HepG2 (cell line): ENCODE measurements at regions not wholly inside any gene's neighbourhood (a gene's known extent, or its start where the extent isn't known, plus 50 kb on each side); places are given as distances from the start of the nearest gene placed in this dataset.

Experiments
- ATAC-seq: fragments of 200-7000 bp; cut with Tn5 transposase; 3 replicates; pipeline ENCODE4 v1.9.1; 2020; ENCODE audit warnings: mild to moderate bottlenecking, moderate library complexity
- BruUV-seq: library from RNA; stranded (reverse); fragments of 400-500 nt; replicated peaks from 2 replicates; lab custom pipeline; 2021; lab: Mats Ljungman, UMichigan
- CTCF ChIA-PET: fragments of 300-600 bp; formaldehyde crosslinking; extraction: SDS; loops from one replicate; lab custom pipeline; 2021; ENCODE audit warnings: low total read pairs, inconsistent platforms, low intra/inter-chr PET ratio; lab: Yijun Ruan, JAX
- POLR2A ChIA-PET: fragments of 350-600 bp; sonication (Branson Sonifier 250); formaldehyde crosslinking; loops from one replicate; lab custom pipeline; 2020; ENCODE audit warnings: antibody characterized with exemption, inconsistent platforms; lab: Yijun Ruan, JAX
- DNase-seq: peaks from one replicate; pipeline ENCODE4 v3.0.0-alpha.2; 2015; ENCODE audit warnings: low spot score
- FAIRE-seq: peaks from 3 replicates; lab custom pipeline; 2011; peaks lifted over from hg19 to GRCh38; lab: Jason Lieb, UNC
- H2AFZ ChIP-seq: one replicate; pipeline ENCODE4 v1.6.1; 2011; ENCODE audit warnings: low read length, inconsistent platforms
- H3K27ac ChIP-seq: fragments of 300-600 bp; 3 replicates; pipeline ENCODE4 v1.8.0; 2011; ENCODE audit warnings: mixed run types, mild to moderate bottlenecking, mixed read lengths, low read length, inconsistent platforms; ENCODE audit not compliant: insufficient read depth; ENCODE audit errors: extremely low read length
- H3K27me3 ChIP-seq, 2 experiments: fragments of 200-600 bp in 1 of 2; 2 replicates in 1 of 2; 3 replicates in 1 of 2; pipeline versions ENCODE4 v1.6.0 to v1.8.0; 2011; ENCODE audit warnings: low read length in 2 of 2, mild to moderate bottlenecking in 2 of 2, moderate library complexity in 2 of 2, inconsistent platforms in 1 of 2; ENCODE audit not compliant: insufficient read depth in 2 of 2, control insufficient read depth in 1 of 2
- H3K36me3 ChIP-seq, 2 experiments: fragments of 200-600 bp in 1 of 2; replicated peaks in 1 of 2; 2 replicates in 1 of 2; 3 replicates in 1 of 2; pipeline versions ENCODE4 v1.5.1 to v1.8.0; 2011; ENCODE audit warnings: low read length in 2 of 2, inconsistent platforms in 1 of 2; ENCODE audit not compliant: insufficient read depth in 2 of 2, control insufficient read depth in 1 of 2
- H3K4me1 ChIP-seq: 2 replicates; pipeline ENCODE4 v1.5.1; 2012; ENCODE audit warnings: low read length, inconsistent platforms; ENCODE audit not compliant: insufficient read depth
- H3K4me2 ChIP-seq: 2 replicates; pipeline ENCODE4 v1.6.0; 2011; ENCODE audit warnings: low read depth, low read length, inconsistent platforms
- H3K4me3 ChIP-seq, 3 experiments: fragments of 200-600 bp in 1 of 3; sonication (generic), shearing (Covaris generic) in 1 of 3; replicated peaks in 1 of 3; 2 replicates each; pipeline ENCODE4 v1.5.1; 2011 to 2016; ENCODE audit warnings: low read length in 3 of 3, inconsistent platforms in 2 of 3, low read depth in 2 of 3, mild to moderate bottlenecking in 2 of 3, control low read depth in 1 of 3, mixed read lengths in 1 of 3; ENCODE audit not compliant: insufficient read depth in 1 of 3
- H3K79me2 ChIP-seq: one replicate; pipeline ENCODE4 v1.6.1; 2011; ENCODE audit warnings: low read length, inconsistent platforms; ENCODE audit not compliant: insufficient read depth
- H3K9ac ChIP-seq: 2 replicates; pipeline ENCODE4 v1.6.0; 2011; ENCODE audit warnings: mild to moderate bottlenecking, low read depth, low read length, inconsistent platforms; ENCODE audit not compliant: insufficient read depth
- H3K9me3 ChIP-seq: 2 replicates; pipeline ENCODE4 v1.5.1; 2012; ENCODE audit warnings: mild to moderate bottlenecking, low read length
- H4K20me1 ChIP-seq: 2 replicates; pipeline ENCODE4 v1.6.0; 2011; ENCODE audit warnings: inconsistent platforms, mild to moderate bottlenecking, low read length, moderate library complexity; ENCODE audit not compliant: insufficient read depth
- ARID2 ChIP-seq: sonication (generic); formaldehyde crosslinking; IDR thresholded peaks from 2 replicates; pipeline ENCODE4 v1.8.1; 2022; ENCODE audit warnings: mild to moderate bottlenecking, missing genetic modification reagents, borderline replicate concordance
- HDAC2 ChIP-seq: sonication (generic); formaldehyde crosslinking; IDR thresholded peaks from 2 replicates; pipeline ENCODE4 v1.4.0; 2020; ENCODE audit warnings: missing genetic modification reagents
- HOXA3 ChIP-seq: sonication (generic); formaldehyde crosslinking; IDR thresholded peaks from 2 replicates; pipeline ENCODE4 v1.5.0; 2020; ENCODE audit warnings: missing genetic modification reagents
- KLF11 ChIP-seq: IDR thresholded peaks from 2 replicates; pipeline ENCODE4 v1.6.1; 2016; ENCODE audit warnings: missing compliant biosample characterization
- KLF9 ChIP-seq: IDR thresholded peaks from 2 replicates; pipeline ENCODE4 v1.6.1; 2016; ENCODE audit warnings: low read depth
- TMF1 ChIP-seq: sonication (generic); formaldehyde crosslinking; IDR thresholded peaks from 2 replicates; pipeline ENCODE4 v1.8.1; 2022; ENCODE audit warnings: low read depth, missing genetic modification reagents
- ZFP36 ChIP-seq: fragments of 150-350 bp; IDR thresholded peaks from 2 replicates; pipeline ENCODE4 v1.6.1; 2018; ENCODE audit warnings: borderline replicate concordance, low read length, low read depth; ENCODE audit not compliant: partially characterized antibody
- ZNF326 ChIP-seq: sonication (generic); formaldehyde crosslinking; IDR thresholded peaks from 2 replicates; pipeline ENCODE4 v1.4.0; 2020; ENCODE audit warnings: missing genetic modification reagents, borderline replicate concordance
- ZNF552 ChIP-seq: sonication (generic); formaldehyde crosslinking; IDR thresholded peaks from 2 replicates; pipeline ENCODE4 v1.9.0; 2022; ENCODE audit warnings: missing genetic modification reagents, mild to moderate bottlenecking, borderline replicate concordance
- ZZZ3 ChIP-seq: sonication (generic); formaldehyde crosslinking; IDR thresholded peaks from 2 replicates; pipeline ENCODE4 v1.4.0; 2020; ENCODE audit warnings: missing genetic modification reagents, mild to moderate bottlenecking, borderline replicate concordance
- WGBS: methylation state at CpG from one replicate; pipeline ENCODE4 v1.1.6; 2017; ENCODE audit warnings: low lambda C conversion rate; 5-methylcytosine and 5-hydroxymethylcytosine counted together
- in situ Hi-C: cut with HindIII; loops from 2 replicates; pipeline ENCODE4 v1.10.0; 2017; ENCODE audit warnings: low pct_unique_long_range_greater_than_20kb; ENCODE audit not compliant: extremely low pct_ligation_motif_present
- intact Hi-C: fragments of 100-400 bp; cut with micrococcal nuclease; formaldehyde crosslinking; loops from one replicate; pipeline ENCODE4 v1.10.0; 2022; ENCODE audit not compliant: unreplicated experiment
- TF ChIP-seq, protein P1 (sequence below): sonication (generic); formaldehyde crosslinking; IDR thresholded peaks from 2 replicates; pipeline ENCODE4 v1.4.0; 2020; ENCODE audit warnings: missing genetic modification reagents, low read depth, mild to moderate bottlenecking, borderline replicate concordance
- TF ChIP-seq, protein P2 (sequence below): sonication (generic); formaldehyde crosslinking; IDR thresholded peaks from 2 replicates; pipeline ENCODE4; 2020; ENCODE audit warnings: missing genetic modification reagents, mild to moderate bottlenecking, borderline replicate concordance
- TF ChIP-seq, protein P3 (sequence below): sonication (generic); formaldehyde crosslinking; IDR thresholded peaks from 2 replicates; pipeline ENCODE4 v1.9.0; 2021; ENCODE audit warnings: missing genetic modification reagents, mild to moderate bottlenecking, borderline replicate concordance

DNA sequence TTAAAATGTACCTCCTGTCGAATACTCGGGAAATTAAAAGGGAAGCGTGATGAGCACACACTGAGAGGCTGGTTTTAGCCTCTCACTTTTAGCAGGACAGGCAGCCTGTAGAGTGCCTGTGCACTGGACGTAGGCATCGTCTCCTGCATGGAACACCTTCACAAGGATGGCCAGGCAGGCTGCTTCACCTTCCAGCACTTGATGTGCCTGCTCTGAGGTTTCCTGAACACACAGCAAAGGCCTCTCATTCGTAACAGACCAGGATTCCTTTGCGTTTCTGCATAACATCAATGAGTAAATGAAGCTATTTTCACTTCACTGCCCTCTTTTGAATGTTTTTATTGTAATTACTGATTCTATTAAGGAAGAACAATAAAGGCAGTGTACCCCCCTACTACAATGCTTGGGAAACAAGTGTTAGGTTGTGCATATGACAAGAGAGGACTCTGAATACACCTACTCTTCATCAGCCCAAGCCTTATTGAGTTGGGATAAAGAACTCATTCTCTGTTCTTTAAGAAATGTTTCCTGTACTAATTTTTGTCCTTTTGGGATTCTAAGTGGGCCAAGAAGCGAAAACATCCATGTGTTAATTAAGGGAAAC is 1077.6 kb upstream of the FOXG1 start:
- no peak overlapping the region for H3K4me2 ChIP-seq
- in situ Hi-C loops = no loop called here
- no peak overlapping the region for H3K9ac ChIP-seq
- BruUV-seq = no TSS peak
- intact Hi-C loops = no loop called here
- FAIRE-seq (no peak), DNase-seq (no peak), ATAC-seq (no peak)
- 2% methylated on average over 8 of the region's 8 CpGs for WGBS
- ChIA-PET POLR2A (no interaction called here), CTCF (no interaction called here)
- no peak overlapping the region for H3K4me3 ChIP-seq
- H4K20me1 ChIP-seq = no peaks in the 10 kb centered on the region
- no peaks in the 10 kb centered on the region for H3K27me3 ChIP-seq
- no peaks in the 10 kb centered on the region for H3K79me2 ChIP-seq
- H2AFZ ChIP-seq = no peak overlapping the region
- TF ChIP-seq ARID2 (no peak), HOXA3 (CRISPR knock-in tag) (no peak), KLF9 (CRISPR knock-in tag) (no peak), TMF1 (no peak), ZFP36 (no peak), ZNF326 (CRISPR knock-in tag) (no peak), ZNF552 (CRISPR knock-in tag) (no peak), KLF11 (CRISPR knock-in tag) (no peak), HDAC2 (CRISPR knock-in tag) (no peak), ZZZ3 (CRISPR knock-in tag) (no peak)
- TF ChIP-seq, protein P1, sequence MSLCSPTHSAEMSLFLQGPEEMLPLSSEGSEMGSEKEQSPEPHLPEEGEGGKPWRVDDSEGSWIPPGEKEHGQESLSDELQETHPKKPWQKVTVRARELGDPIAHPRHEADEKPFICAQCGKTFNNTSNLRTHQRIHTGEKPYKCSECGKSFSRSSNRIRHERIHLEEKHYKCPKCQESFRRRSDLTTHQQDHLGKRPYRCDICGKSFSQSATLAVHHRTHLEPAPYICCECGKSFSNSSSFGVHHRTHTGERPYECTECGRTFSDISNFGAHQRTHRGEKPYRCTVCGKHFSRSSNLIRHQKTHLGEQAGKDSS (CRISPR knock-in tag) = no peak
- TF ChIP-seq, protein P2, sequence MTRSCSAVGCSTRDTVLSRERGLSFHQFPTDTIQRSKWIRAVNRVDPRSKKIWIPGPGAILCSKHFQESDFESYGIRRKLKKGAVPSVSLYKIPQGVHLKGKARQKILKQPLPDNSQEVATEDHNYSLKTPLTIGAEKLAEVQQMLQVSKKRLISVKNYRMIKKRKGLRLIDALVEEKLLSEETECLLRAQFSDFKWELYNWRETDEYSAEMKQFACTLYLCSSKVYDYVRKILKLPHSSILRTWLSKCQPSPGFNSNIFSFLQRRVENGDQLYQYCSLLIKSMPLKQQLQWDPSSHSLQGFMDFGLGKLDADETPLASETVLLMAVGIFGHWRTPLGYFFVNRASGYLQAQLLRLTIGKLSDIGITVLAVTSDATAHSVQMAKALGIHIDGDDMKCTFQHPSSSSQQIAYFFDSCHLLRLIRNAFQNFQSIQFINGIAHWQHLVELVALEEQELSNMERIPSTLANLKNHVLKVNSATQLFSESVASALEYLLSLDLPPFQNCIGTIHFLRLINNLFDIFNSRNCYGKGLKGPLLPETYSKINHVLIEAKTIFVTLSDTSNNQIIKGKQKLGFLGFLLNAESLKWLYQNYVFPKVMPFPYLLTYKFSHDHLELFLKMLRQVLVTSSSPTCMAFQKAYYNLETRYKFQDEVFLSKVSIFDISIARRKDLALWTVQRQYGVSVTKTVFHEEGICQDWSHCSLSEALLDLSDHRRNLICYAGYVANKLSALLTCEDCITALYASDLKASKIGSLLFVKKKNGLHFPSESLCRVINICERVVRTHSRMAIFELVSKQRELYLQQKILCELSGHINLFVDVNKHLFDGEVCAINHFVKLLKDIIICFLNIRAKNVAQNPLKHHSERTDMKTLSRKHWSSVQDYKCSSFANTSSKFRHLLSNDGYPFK (CRISPR knock-in tag) = no peak
- TF ChIP-seq, protein P3, sequence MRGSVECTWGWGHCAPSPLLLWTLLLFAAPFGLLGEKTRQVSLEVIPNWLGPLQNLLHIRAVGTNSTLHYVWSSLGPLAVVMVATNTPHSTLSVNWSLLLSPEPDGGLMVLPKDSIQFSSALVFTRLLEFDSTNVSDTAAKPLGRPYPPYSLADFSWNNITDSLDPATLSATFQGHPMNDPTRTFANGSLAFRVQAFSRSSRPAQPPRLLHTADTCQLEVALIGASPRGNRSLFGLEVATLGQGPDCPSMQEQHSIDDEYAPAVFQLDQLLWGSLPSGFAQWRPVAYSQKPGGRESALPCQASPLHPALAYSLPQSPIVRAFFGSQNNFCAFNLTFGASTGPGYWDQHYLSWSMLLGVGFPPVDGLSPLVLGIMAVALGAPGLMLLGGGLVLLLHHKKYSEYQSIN (CRISPR knock-in tag) = no peak
- no peaks in the 10 kb centered on the region for H3K36me3 ChIP-seq
- H3K4me1 ChIP-seq = no peaks in the 10 kb centered on the region
- peaks cover 96% of the 10 kb centered on the region for H3K9me3 ChIP-seq
- H3K27ac ChIP-seq = no peak overlapping the region
